PFSK-1 (cell line): ENCODE measurements at regions not wholly inside any gene's neighbourhood (a gene's known extent, or its start where the extent isn't known, plus 50 kb on each side); places are given as distances from the start of the nearest gene placed in this dataset.

Source experiments
- FOXP2 ChIP-seq: optimal IDR thresholded peaks from 2 replicates; pipeline ENCODE3; 2011; ENCODE audit warnings: borderline replicate concordance, control low read depth, inconsistent platforms; ENCODE audit not compliant: insufficient read depth; ENCODE audit errors: extremely low read length, extremely low read depth
- POLR2AphosphoS5 ChIP-seq: IDR thresholded peaks from 2 replicates; pipeline ENCODE4 v1.6.1; 2012; ENCODE audit warnings: low read depth, mild to moderate bottlenecking, control low read depth, low read length, moderate library complexity
- REST ChIP-seq, 2 experiments: IDR thresholded peaks; 2 replicates each; pipeline versions ENCODE4 v1.6.1 to v1.8.0; 2011 to 2012; ENCODE audit warnings: low read depth in 2 of 2, low read length in 2 of 2, control low read depth in 1 of 2, inconsistent platforms in 1 of 2, mild to moderate bottlenecking in 1 of 2, moderate library complexity in 1 of 2; ENCODE audit not compliant: insufficient read depth in 1 of 2
- SIN3A ChIP-seq: IDR thresholded peaks from 2 replicates; pipeline ENCODE4 v1.6.1; 2012; ENCODE audit warnings: mild to moderate bottlenecking, low read length, moderate library complexity, borderline replicate concordance; ENCODE audit not compliant: insufficient read depth
- TAF1 ChIP-seq: IDR thresholded peaks from 2 replicates; pipeline ENCODE4 v1.6.1; 2012; ENCODE audit warnings: low read length, control low read depth, borderline replicate concordance; ENCODE audit not compliant: insufficient read depth

- TF ChIP-seq POLR2AphosphoS5, result no peak
- TF ChIP-seq FOXP2, result no peak
- TF ChIP-seq SIN3A, result no peak
- TF ChIP-seq TAF1, result no peak
- TF ChIP-seq REST (IDR thresholded peaks at IDR 0.05; ENCODE audit: insufficient read depth in 1 of 2, low read depth in 2 of 2, low read length in 2 of 2), result no peak
Measured at GRCh38 chr4:141463678-141464077, 172.7 kb upstream of the IL15 start.
